ENCODE measurements at regions not wholly inside any gene's neighbourhood (a gene's known extent, or its start where the extent isn't known, plus 50 kb on each side); places are given as distances from the start of the nearest gene placed in this dataset.

DNA sequence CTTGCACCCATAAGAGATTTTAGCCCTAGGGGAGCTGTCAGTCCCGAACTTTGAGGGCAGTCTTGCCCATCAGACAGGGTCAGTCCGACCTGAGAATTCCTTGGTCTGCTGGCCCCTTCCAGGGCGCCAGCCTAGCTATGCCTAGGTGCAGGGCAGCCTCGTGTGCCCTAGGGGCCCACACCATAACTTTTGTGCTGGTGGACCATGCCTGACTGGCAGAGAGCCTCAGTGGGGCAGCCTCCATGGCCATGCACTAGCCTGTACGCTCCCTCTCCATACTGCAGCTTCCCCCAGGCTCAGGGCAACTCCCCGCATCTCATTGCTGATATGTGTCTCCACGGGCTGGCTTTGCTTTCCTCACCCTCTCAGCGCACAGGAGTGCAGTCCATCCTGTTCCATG lies 835.8 kb upstream of the ALCAM start:
- H3K4me3 ChIP-seq (ENCODE audit: low read depth, low read length) = no peak overlapping the region
- TF ChIP-seq, protein P1, sequence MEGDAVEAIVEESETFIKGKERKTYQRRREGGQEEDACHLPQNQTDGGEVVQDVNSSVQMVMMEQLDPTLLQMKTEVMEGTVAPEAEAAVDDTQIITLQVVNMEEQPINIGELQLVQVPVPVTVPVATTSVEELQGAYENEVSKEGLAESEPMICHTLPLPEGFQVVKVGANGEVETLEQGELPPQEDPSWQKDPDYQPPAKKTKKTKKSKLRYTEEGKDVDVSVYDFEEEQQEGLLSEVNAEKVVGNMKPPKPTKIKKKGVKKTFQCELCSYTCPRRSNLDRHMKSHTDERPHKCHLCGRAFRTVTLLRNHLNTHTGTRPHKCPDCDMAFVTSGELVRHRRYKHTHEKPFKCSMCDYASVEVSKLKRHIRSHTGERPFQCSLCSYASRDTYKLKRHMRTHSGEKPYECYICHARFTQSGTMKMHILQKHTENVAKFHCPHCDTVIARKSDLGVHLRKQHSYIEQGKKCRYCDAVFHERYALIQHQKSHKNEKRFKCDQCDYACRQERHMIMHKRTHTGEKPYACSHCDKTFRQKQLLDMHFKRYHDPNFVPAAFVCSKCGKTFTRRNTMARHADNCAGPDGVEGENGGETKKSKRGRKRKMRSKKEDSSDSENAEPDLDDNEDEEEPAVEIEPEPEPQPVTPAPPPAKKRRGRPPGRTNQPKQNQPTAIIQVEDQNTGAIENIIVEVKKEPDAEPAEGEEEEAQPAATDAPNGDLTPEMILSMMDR (IDR thresholded peaks at IDR 0.05; ENCODE audit: borderline replicate concordance, insufficient read depth, low read depth, low read length) = no peak

DNA sequence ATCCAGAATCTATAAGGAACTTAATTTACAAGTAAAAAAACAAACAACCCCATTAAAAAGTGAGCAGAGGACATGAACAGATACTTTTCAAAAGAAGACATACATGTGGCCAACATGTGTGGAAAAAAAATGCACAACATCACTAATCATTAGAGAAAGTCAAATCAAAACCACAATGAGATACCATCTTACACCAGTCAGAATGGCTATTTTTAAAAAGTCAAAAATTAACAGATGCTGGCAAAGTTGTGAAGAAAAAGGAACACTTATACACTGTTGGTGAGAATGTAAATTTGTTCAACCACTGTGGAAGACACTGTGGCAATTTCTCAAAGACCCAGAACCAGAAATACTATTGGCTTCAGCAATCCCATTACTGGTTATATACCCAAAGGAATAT lies 830.0 kb upstream of the ALCAM start:
- TF ChIP-seq, protein P1 (IDR thresholded peaks at IDR 0.05; ENCODE audit: borderline replicate concordance, insufficient read depth, low read depth, low read length) = no peak
- no peak overlapping the region for H3K4me3 ChIP-seq (ENCODE audit: low read depth, low read length)

DNA sequence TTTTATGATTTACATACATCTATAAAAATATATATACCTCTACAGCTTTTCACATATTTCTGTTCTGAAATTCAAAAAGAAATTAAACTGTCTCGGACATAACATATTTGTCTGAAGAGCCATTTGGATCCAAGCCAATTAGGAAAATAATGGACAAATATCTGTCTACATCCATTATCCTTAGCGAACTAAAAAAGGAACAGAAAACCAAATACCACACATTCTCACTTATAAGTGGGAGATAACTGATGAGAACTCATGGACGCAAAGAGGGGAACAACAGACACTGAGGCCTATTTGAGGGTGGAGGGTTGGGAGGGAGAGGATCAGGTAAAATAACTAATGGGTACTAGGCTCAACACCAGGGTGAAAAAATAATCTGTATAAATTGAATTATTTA lies 829.4 kb upstream of the ALCAM start:
- H3K4me3 ChIP-seq (ENCODE audit: low read depth, low read length) = no peak overlapping the region
- TF ChIP-seq, protein P1 (IDR thresholded peaks at IDR 0.05; ENCODE audit: borderline replicate concordance, insufficient read depth, low read depth, low read length) = no peak

DNA sequence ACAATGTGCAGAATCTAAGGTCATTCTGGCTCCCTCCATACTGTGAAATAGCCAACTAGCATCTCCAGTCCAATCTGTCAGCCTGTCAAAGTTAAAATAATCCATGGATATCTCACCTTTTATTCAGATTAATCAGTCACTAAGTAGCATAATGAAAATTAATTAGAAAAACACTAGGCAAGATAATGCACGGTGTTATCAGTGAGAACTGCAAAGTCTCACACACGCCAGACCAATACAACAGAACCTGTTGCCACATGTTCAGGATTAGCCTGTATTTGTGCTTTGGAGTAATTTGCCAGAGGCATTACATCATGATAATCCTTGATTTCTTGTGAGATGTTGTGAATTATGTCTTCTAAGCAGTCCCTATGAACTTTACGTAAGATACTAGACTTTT lies 820.4 kb upstream of the ALCAM start:
- no peak overlapping the region for H3K4me3 ChIP-seq (ENCODE audit: low read depth, low read length)
- TF ChIP-seq, protein P1 (IDR thresholded peaks at IDR 0.05; ENCODE audit: borderline replicate concordance, insufficient read depth, low read depth, low read length) = no peak

DNA sequence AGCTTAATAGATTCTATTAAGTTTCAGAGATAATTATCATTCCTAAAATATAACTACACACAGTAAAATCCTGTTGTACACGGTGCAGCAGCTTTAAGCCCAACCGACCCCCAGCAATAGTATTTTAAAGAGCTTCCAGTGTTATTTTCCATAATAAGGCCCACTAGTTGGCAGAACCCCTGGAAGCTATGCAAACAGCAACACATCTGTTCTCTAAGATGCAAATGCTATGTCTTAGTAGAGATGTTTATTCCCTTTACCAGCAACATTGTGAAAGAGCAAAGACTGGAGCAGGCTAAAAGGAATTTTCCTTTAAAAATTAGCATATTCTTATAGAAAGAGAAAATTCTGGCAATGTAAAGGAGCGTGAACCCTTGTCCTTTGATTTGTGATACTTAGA lies 819.7 kb upstream of the ALCAM start:
- no peak overlapping the region for H3K4me3 ChIP-seq (ENCODE audit: low read depth, low read length)
- TF ChIP-seq, protein P1 (IDR thresholded peaks at IDR 0.05; ENCODE audit: borderline replicate concordance, insufficient read depth, low read depth, low read length) = no peak

DNA sequence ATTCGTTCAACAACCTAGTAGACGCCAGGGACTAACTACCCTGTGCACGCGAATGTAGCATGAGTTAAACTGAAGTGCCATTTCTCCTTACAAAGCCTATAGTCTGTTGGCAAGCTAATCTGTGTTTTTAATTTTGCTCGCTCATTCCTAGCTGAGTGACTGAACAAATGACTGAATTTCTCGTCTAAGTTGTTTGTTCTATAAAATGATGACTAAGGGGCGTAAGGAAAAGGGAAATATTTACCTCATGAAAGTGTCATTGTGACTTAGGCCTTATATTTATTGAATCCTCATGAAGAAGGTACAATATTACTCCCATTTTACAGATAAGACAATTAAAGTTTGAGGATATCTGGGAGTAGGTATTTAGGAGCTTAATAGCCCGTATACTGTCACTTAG lies 818.3 kb upstream of the ALCAM start:
- TF ChIP-seq, protein P1 (IDR thresholded peaks at IDR 0.05; ENCODE audit: borderline replicate concordance, insufficient read depth, low read depth, low read length) = no peak
- H3K4me3 ChIP-seq (ENCODE audit: low read depth, low read length) = no peak overlapping the region

DNA sequence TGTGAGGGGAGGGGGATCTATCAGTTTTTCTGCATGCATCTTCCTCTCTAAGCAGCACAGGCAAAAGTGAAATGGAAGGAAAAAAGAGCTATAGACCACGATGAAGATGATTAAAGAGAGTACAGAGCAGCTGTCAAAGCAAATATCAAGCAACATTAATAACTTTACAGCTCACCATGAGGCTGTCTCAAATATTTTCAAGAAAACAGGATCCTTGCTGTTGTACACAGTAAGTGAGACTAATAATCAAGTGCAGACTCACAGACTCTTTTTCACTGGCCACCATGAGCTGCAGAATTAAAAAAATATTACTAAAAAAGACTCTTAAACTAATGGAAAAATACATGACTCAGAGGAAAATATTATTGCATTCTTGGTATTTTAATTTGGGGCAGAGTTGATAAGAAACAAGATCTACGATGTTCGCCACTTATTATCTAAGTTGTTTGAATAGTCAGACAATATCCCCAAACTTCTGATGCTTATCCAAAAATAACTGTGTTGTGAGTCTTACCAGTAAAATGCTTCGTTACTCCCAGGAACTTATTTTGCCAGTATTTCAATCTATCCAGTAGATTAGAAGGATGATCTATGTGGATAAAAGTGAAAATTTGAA lies 817.5 kb upstream of the ALCAM start:
- TF ChIP-seq, protein P1 (IDR thresholded peaks at IDR 0.05; ENCODE audit: borderline replicate concordance, insufficient read depth, low read depth, low read length) = no peak

More for the DNA sequence above, 817.5 kb upstream of the ALCAM start:
- H3K4me3 ChIP-seq (ENCODE audit: low read depth, low read length) = no peak overlapping the region
